Stimulated activated CD4-positive, alpha-beta T cell treated with anti-CD3 and anti-CD28 coated beads, TNF-alpha, amount 100 ng/mL, for 24 hours (primary cell): ENCODE measurements at regions not wholly inside any gene's neighbourhood (a gene's known extent, or its start where the extent isn't known, plus 50 kb on each side); places are given as distances from the start of the nearest gene placed in this dataset.

Experiments used
- DNase-seq, 3 experiments: peaks; one replicate each; pipeline ENCODE4 v3.0.0-alpha.2; 2020; ENCODE audit warnings: low read depth in 3 of 3

GRCh38 chr7:144960763-144961162 is 124.9 kb upstream of the TPK1 start:
- no peak for DNase-seq

DNA sequence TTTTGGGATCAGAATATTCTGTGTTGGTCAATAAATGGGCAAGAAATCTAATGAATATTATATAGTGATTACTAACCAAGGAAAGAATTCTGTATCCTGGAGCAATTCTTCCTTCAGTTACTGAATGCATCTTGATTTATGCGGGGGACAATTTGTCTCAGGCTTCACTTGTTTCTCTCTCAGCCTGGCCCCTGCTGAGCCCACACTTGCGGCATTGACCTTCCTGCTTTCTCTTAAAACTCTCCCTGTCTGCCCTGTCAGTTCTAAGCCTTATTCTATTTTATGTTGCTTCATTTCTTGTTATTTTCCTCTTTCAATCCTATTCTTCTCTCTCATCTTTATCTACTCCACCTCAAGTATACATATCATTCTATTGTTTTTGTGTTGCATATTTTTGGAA is 122.1 kb upstream of the TPK1 start:
- DNase-seq = no peak

- DNase-seq = no peak
These were observed 119.6 kb upstream of the TPK1 start for GRCh38 chr7:144955422-144955821.

GRCh38 chr7:144941127-144941526 is 105.3 kb upstream of the TPK1 start:
- DNase-seq = no peak

DNA sequence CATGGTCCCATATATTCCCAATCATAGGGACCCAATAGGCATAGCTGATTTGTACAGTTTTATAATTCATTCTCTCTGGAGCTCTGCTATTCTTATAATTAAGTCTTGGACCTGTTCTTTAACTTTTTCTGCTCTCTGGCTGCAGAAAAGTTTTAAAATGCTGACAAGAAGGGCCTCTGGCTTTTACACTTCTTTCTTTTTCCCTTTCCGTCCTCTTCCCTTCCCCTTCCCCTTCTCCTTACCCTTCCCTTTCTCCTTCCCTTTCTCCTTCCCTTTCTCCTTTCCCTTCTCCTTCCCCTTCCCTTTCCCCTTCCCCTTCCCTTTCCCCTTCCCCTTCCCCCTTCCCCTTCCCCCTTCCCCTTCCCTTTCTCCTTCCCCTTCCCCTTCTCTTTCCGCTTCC is 101.3 kb upstream of the TPK1 start:
- DNase-seq = no peak

GRCh38 chr7:144936314-144936713 is 100.5 kb upstream of the TPK1 start:
- no peak for DNase-seq

DNA sequence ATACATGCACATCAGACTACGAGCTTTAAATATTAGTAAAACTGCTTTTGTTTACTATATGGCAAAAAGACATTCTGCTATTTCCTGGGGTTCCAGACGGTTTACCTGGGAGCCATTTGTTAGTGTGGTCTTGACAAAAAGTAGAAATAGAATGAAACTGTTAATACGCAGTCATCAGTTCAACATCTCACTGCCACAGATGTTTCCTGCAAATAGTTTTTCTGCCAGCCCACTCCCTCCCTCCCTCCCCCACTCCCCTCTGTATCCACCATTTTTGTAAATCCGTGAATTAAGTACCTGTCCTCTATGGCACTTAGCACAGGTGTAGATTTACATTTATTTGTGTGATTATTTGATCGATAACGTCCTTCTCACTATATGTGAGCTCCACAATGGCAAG is 74.6 kb upstream of the TPK1 start:
- no peak for DNase-seq

- no peak for DNase-seq
These were observed 73.2 kb upstream of the TPK1 start for GRCh38 chr7:144908943-144909556.

DNA sequence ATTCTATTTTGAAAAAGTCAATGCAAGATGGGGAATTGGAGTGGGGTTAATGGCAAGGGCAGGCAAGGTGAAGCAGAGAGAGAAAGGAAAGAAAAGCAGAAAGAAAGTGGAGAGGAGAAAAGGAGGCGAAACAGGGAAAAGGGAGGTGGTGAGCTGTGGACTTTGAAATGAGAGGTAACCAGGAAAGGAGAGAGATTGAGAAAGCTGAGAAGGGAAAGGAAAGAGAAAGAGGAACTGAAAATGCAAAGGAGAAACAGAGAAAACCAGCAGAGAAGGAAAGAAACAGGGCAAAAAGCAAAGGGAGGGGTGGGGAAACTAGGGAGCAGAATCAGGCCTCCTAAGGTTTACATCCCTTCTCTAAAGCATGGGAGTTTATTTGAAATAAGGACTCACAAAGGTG is 72.5 kb upstream of the TPK1 start:
- no peak for DNase-seq

DNA sequence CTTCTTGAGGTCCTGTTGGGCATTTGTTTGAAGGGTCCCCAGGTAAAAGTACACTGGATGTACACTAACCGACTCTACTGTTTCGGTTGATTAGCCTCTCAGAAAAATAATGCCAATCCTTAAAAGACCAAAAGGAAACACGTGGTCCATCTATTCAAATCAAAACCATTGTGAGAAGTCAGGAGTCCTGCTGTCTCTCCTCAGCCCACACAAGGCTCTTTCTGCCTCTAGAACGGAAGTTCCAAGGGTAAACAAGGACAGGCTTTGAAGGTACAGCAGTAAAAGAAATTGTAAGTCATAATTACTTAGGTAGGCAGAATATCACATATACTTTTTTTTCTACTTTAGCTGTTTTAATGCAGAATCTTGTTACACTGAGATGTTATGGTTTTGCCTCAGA is 71.7 kb upstream of the TPK1 start:
- DNase-seq = no peak

DNA sequence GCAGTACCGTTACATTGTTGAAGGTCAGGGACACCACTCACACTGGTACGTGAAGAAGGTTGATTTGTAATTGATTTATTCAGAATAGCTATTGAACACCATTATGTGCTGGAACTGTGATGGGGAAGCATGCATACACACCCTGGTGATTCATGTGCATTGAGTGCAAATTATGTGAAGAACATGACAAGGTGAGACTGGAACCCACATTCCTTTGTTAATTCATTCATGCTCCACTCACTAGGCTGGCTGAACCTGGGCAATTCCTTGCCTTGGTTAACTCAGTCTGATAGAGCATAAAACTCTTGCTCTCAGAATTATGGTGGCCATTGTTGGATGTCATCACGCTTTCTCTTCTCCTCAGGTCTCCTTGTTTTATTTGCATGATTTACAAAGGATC is 67.3 kb upstream of the TPK1 start:
- DNase-seq = no peak

- DNase-seq = no peak
These were observed 56.9 kb upstream of the TPK1 start for GRCh38 chr7:144892761-144893160.
